H1 (cell line): ENCODE measurements at regions not wholly inside any gene's neighbourhood (a gene's known extent, or its start where the extent isn't known, plus 50 kb on each side); places are given as distances from the start of the nearest gene placed in this dataset.

ENCODE experiments used
- ASH2L ChIP-seq: fragments of 200-600, 300-600 bp; sonication (generic); IDR thresholded peaks from one replicate; pipeline ENCODE4 v1.7.1; 2017; ENCODE audit warnings: low read length
- CBX5 ChIP-seq: fragments of 300-800, 300-1000 bp; sonication (generic); IDR thresholded peaks from 2 replicates; pipeline ENCODE4 v1.7.1; 2016; ENCODE audit warnings: antibody characterized with exemption, low read length, low read depth
- CREB1 ChIP-seq: IDR thresholded peaks from 2 replicates; pipeline ENCODE4 v1.6.1; 2012; ENCODE audit warnings: inconsistent platforms
- CTBP2 ChIP-seq: IDR thresholded peaks from 2 replicates; pipeline ENCODE4 v1.7.0; 2011; ENCODE audit warnings: borderline replicate concordance, mild to moderate bottlenecking, moderate library complexity, mixed read lengths, low read length; ENCODE audit not compliant: insufficient read depth, insufficient read length
- EP300 ChIP-seq, 2 experiments: IDR thresholded peaks; 1 replicate in 1 of 2; 2 replicates in 1 of 2; pipeline ENCODE4 v1.6.1; 2011 to 2012; ENCODE audit warnings: low read depth in 2 of 2, low read length in 2 of 2, mild to moderate bottlenecking in 2 of 2, borderline replicate concordance in 1 of 2, inconsistent platforms in 1 of 2, moderate library complexity in 1 of 2
- GABPA ChIP-seq: IDR thresholded peaks from 2 replicates; pipeline ENCODE4 v1.6.1; 2011; ENCODE audit warnings: mild to moderate bottlenecking, low read length, moderate library complexity, borderline replicate concordance; ENCODE audit not compliant: insufficient read depth
- JUND ChIP-seq: IDR thresholded peaks from 2 replicates; pipeline ENCODE4 v1.6.1; 2011; ENCODE audit warnings: mild to moderate bottlenecking, improper control_type of control experiment, low read length
- KDM1A ChIP-seq: fragments of 200-600, 300-600 bp; sonication (generic); IDR thresholded peaks from 2 replicates; pipeline ENCODE4 v1.7.1; 2016; ENCODE audit warnings: mild to moderate bottlenecking, low read length, borderline replicate concordance
- NANOG ChIP-seq: IDR thresholded peaks from 2 replicates; pipeline ENCODE4 v1.6.1; 2011; ENCODE audit warnings: low read length, low read depth, mild to moderate bottlenecking, inconsistent platforms; ENCODE audit not compliant: insufficient read depth, poor library complexity, severe bottlenecking
- NRF1 ChIP-seq: IDR thresholded peaks from 2 replicates; pipeline ENCODE4 v1.6.1; 2011; ENCODE audit warnings: mild to moderate bottlenecking, low read depth, low read length, improper control_type of control experiment
- POLR2A ChIP-seq, 2 experiments: IDR thresholded peaks; 1 replicate in 1 of 2; 2 replicates in 1 of 2; pipeline ENCODE4 v1.6.1; 2011; ENCODE audit warnings: low read depth in 2 of 2, low read length in 2 of 2, mild to moderate bottlenecking in 2 of 2; ENCODE audit errors: control extremely low read depth in 1 of 2
- RBBP5 ChIP-seq: IDR thresholded peaks from 2 replicates; pipeline ENCODE4 v1.7.1; 2012; ENCODE audit warnings: low read depth, mild to moderate bottlenecking, inconsistent platforms, low read length, moderate library complexity, borderline replicate concordance
- RNF2 ChIP-seq: fragments of 200-900, 300-1000 bp; sonication (generic); IDR thresholded peaks from 2 replicates; pipeline ENCODE4 v1.7.1; 2016; ENCODE audit warnings: borderline replicate concordance, low read depth, mild to moderate bottlenecking, antibody characterized with exemption, low read length; ENCODE audit not compliant: poor library complexity, severe bottlenecking; ENCODE audit errors: missing control alignments
- RXRA ChIP-seq: IDR thresholded peaks from 2 replicates; pipeline ENCODE4 v1.6.1; 2011; ENCODE audit warnings: low read depth, mild to moderate bottlenecking, low read length, moderate library complexity; ENCODE audit not compliant: insufficient read depth
- SIRT6 ChIP-seq: IDR thresholded peaks from one replicate; pipeline ENCODE4 v1.7.1; 2012; ENCODE audit warnings: low read length, inconsistent platforms
- SP1 ChIP-seq: IDR thresholded peaks from 2 replicates; pipeline ENCODE4 v1.6.1; 2011; ENCODE audit warnings: low read depth, low read length
- SP2 ChIP-seq: IDR thresholded peaks from 2 replicates; pipeline ENCODE4 v1.6.1; 2012; ENCODE audit warnings: mild to moderate bottlenecking, low read length, inconsistent platforms
- ZNF274 ChIP-seq: IDR thresholded peaks from 2 replicates; pipeline ENCODE4 v1.7.0; 2012; ENCODE audit warnings: low read length, borderline replicate concordance; ENCODE audit errors: extremely low read depth

- TF ChIP-seq KDM1A, result no peak
- no peak for TF ChIP-seq GABPA
- TF ChIP-seq CREB1, result no peak
- TF ChIP-seq EP300 (IDR thresholded peaks at IDR 0.05; ENCODE audit: borderline replicate concordance in 1 of 2, low read depth in 2 of 2, low read length in 2 of 2), result no peak
- no peak for TF ChIP-seq ZNF274
- TF ChIP-seq JUND, result no peak
- TF ChIP-seq NRF1, result no peak
- no peak for TF ChIP-seq ASH2L
- no peak for TF ChIP-seq POLR2A (IDR thresholded peaks at IDR 0.05; ENCODE audit: control extremely low read depth in 1 of 2, low read depth in 2 of 2, low read length in 2 of 2)
- TF ChIP-seq CTBP2, result no peak
- no peak for TF ChIP-seq SP2
- no peak for TF ChIP-seq RXRA
- TF ChIP-seq NANOG, result no peak
- no peak for TF ChIP-seq SP1
- TF ChIP-seq RNF2, result no peak
- no peak for TF ChIP-seq SIRT6
- no peak for TF ChIP-seq CBX5
- no peak for TF ChIP-seq RBBP5
Measured at GRCh38 chr4:108223313-108223712, 54.6 kb upstream of the LEF1 start (continued).
